ENCODE measurements at regions not wholly inside any gene's neighbourhood (a gene's known extent, or its start where the extent isn't known, plus 50 kb on each side); places are given as distances from the start of the nearest gene placed in this dataset.

- Histone ChIP-seq H3K36me3 (no peaks in the 10 kb centered on the region), H3K4me3 (no peak overlapping the region), H3K27ac (no peak overlapping the region), H3K9me3 (peaks cover 0 to 11% (median 3%) of the 10 kb centered on the region in 4 donors), H3K4me1 (peaks cover 0 to 12% (median 0%) of the 10 kb centered on the region in 4 donors), H3K27me3 (peaks cover 0 to 30% (median 0%) of the 10 kb centered on the region in 3 donors)
- DNase-seq, result no peak
- 53 to 85% (median 80%) methylated on average over 4 of the region's 4 CpGs for WGBS, 5 donors
- intact Hi-C loops (cut with DNase I; ENCODE audit: low total_unique reads), result no loop called here
- no peak for TF ChIP-seq POLR2A (IDR thresholded peaks at IDR 0.05)
- no peak for TF ChIP-seq EP300 (IDR thresholded peaks at IDR 0.05)
- TF ChIP-seq POLR2AphosphoS5 (IDR thresholded peaks at IDR 0.05), result no peak
- TF ChIP-seq CTCF (IDR thresholded peaks at IDR 0.05), result no peak
These were observed 104.2 kb upstream of the RTL1 start for GRCh38 chr14:101007765-101008164.

DNA sequence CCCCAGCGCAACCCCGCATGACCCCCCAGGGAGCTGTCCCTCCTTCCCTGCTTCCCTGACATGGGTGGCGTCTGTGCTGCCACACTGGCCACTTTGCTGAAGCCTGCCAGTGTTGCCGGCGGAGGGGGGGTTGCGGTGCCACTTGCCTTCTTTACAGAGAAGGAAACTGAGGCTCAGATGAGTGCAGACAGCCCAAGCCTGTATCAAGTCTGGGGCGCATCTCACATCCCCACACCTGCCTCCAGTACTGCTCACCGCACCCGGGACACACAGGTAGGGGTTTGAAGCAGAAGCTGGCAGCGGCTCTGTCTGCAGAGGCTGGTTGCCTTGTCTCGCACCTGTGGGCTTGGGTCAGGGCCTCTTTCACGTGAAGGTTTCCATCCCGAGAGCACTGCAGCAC is 104.7 kb upstream of the RTL1 start:
- 87 to 95% (median 89%) methylated on average over 7 to 13 of the region's 13 CpGs for WGBS, 5 donors
- TF ChIP-seq POLR2A (IDR thresholded peaks at IDR 0.05) (no peak), EP300 (IDR thresholded peaks at IDR 0.05) (no peak), CTCF (IDR thresholded peaks at IDR 0.05) (no peak), POLR2AphosphoS5 (IDR thresholded peaks at IDR 0.05) (no peak)
- H3K4me3 ChIP-seq, result no peak overlapping the region
- H3K27me3 ChIP-seq, result peaks cover 0 to 30% (median 0%) of the 10 kb centered on the region in 3 donors
- no peak overlapping the region for H3K27ac ChIP-seq
- H3K36me3 ChIP-seq, result no peaks in the 10 kb centered on the region
- no peak for DNase-seq
- intact Hi-C loops (cut with DNase I; ENCODE audit: low total_unique reads), result no loop called here
- H3K4me1 ChIP-seq, result peaks cover 0 to 12% (median 0%) of the 10 kb centered on the region in 4 donors
- H3K9me3 ChIP-seq, result peaks cover 0 to 11% (median 3%) of the 10 kb centered on the region in 4 donors

- peaks cover 0 to 12% (median 0%) of the 10 kb centered on the region in 4 donors for H3K4me1 ChIP-seq
- H3K27me3 ChIP-seq, result peaks cover 0 to 30% (median 0%) of the 10 kb centered on the region in 3 donors
- peaks cover 0 to 11% (median 3%) of the 10 kb centered on the region in 4 donors for H3K9me3 ChIP-seq
- H3K27ac ChIP-seq, result no peak overlapping the region
- H3K36me3 ChIP-seq, result no peaks in the 10 kb centered on the region
- 75 to 86% (median 83%) methylated on average over 8 to 9 of the region's 9 CpGs for WGBS, 5 donors
- DNase-seq, result no peak
- no peak overlapping the region for H3K4me3 ChIP-seq
- TF ChIP-seq POLR2A (IDR thresholded peaks at IDR 0.05), result no peak
- no peak for TF ChIP-seq POLR2AphosphoS5 (IDR thresholded peaks at IDR 0.05)
- intact Hi-C loops (cut with DNase I; ENCODE audit: low total_unique reads), result no loop called here
These were observed 105.3 kb upstream of the RTL1 start for GRCh38 chr14:101008631-101009336.

GRCh38 chr14:101009531-101009930 is 106.0 kb upstream of the RTL1 start:
- Histone ChIP-seq H3K4me1 (peaks cover 0 to 11% (median 0%) of the 10 kb centered on the region in 4 donors), H3K27me3 (peaks cover 0 to 24% (median 0%) of the 10 kb centered on the region in 3 donors), H3K4me3 (no peak overlapping the region), H3K36me3 (no peaks in the 10 kb centered on the region), H3K27ac (no peak overlapping the region), H3K9me3 (peaks cover 0 to 11% (median 3%) of the 10 kb centered on the region in 4 donors)
- intact Hi-C loops (cut with DNase I; ENCODE audit: low total_unique reads), result no loop called here
- no peak for DNase-seq
- TF ChIP-seq POLR2AphosphoS5 (IDR thresholded peaks at IDR 0.05) (no peak), POLR2A (IDR thresholded peaks at IDR 0.05) (no peak), EP300 (IDR thresholded peaks at IDR 0.05) (no peak), CTCF (IDR thresholded peaks at IDR 0.05) (no peak)
- WGBS, 5 donors, result 72 to 83% (median 81%) methylated on average over 5 of the region's 5 CpGs

GRCh38 chr14:101010293-101010692 is 106.8 kb upstream of the RTL1 start:
- H3K27me3 ChIP-seq, result peaks cover 0 to 20% (median 0%) of the 10 kb centered on the region in 3 donors
- H3K36me3 ChIP-seq, result no peaks in the 10 kb centered on the region
- H3K27ac ChIP-seq, result no peak overlapping the region
- 80 to 94% (median 91%) methylated on average over 5 to 6 of the region's 6 CpGs for WGBS, 5 donors
- DNase-seq, result peak in 1 of 2 donors; percentile 2
- intact Hi-C loops (cut with DNase I; ENCODE audit: low total_unique reads), result no loop called here
- no peak for TF ChIP-seq POLR2A (IDR thresholded peaks at IDR 0.05)
- no peak for TF ChIP-seq POLR2AphosphoS5 (IDR thresholded peaks at IDR 0.05)
- TF ChIP-seq EP300 (IDR thresholded peaks at IDR 0.05), result no peak
- TF ChIP-seq CTCF (IDR thresholded peaks at IDR 0.05), result no peak
- H3K4me1 ChIP-seq, result peaks cover 0 to 4% (median 0%) of the 10 kb centered on the region in 4 donors
- no peak overlapping the region for H3K4me3 ChIP-seq
- H3K9me3 ChIP-seq, result peaks cover 0 to 11% (median 3%) of the 10 kb centered on the region in 4 donors
